PFSK-1 (cell line): ENCODE measurements at regions not wholly inside any gene's neighbourhood (a gene's known extent, or its start where the extent isn't known, plus 50 kb on each side); places are given as distances from the start of the nearest gene placed in this dataset.

Experiments used
- FOXP2 ChIP-seq: optimal IDR thresholded peaks from 2 replicates; pipeline ENCODE3; 2011; ENCODE audit warnings: borderline replicate concordance, control low read depth, inconsistent platforms; ENCODE audit not compliant: insufficient read depth; ENCODE audit errors: extremely low read length, extremely low read depth
- POLR2AphosphoS5 ChIP-seq: IDR thresholded peaks from 2 replicates; pipeline ENCODE4 v1.6.1; 2012; ENCODE audit warnings: low read depth, mild to moderate bottlenecking, control low read depth, low read length, moderate library complexity
- REST ChIP-seq, 2 experiments: IDR thresholded peaks; 2 replicates each; pipeline versions ENCODE4 v1.6.1 to v1.8.0; 2011 to 2012; ENCODE audit warnings: low read depth in 2 of 2, low read length in 2 of 2, control low read depth in 1 of 2, inconsistent platforms in 1 of 2, mild to moderate bottlenecking in 1 of 2, moderate library complexity in 1 of 2; ENCODE audit not compliant: insufficient read depth in 1 of 2
- SIN3A ChIP-seq: IDR thresholded peaks from 2 replicates; pipeline ENCODE4 v1.6.1; 2012; ENCODE audit warnings: mild to moderate bottlenecking, low read length, moderate library complexity, borderline replicate concordance; ENCODE audit not compliant: insufficient read depth
- TAF1 ChIP-seq: IDR thresholded peaks from 2 replicates; pipeline ENCODE4 v1.6.1; 2012; ENCODE audit warnings: low read length, control low read depth, borderline replicate concordance; ENCODE audit not compliant: insufficient read depth

DNA sequence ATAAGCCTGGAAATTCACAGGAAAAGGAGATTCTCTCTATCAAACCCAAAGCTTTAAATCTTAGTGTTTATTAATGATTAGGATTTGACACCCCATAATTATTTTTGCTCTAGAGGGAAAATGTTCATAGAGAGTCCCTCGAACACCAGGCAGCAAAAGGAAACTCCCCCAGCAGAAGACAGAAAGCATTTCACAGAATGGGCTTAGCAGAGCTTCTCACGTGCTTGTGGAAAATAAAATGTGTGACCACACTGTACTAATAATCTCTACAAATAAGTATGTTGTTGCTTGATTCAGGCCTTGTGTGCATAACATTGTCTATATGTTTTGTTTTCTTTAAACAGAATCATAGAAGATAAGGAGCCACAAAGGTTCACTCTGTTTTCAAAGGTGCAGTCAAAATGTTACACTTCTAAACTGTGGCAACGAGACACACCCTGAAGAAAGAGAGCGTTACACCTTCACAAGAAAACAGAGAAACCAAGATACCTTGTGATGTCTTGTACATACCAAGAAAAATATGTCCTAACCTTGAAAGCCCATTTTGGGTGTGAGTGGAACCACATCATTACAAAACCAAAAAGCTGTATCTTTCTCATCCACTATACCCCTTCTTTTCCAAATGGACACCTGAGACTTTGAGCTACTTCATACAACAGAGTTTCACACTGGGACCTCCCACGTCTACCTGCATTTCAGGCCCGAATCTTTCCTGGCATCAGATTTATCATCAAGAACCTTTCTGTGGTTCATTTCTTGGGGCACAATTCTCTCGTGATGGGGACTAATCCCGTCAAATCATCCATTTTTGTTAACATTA, 282.5 kb downstream of the ETS1 start:
- no peak for TF ChIP-seq FOXP2
- no peak for TF ChIP-seq REST (IDR thresholded peaks at IDR 0.05; ENCODE audit: insufficient read depth in 1 of 2, low read depth in 2 of 2, low read length in 2 of 2)
- no peak for TF ChIP-seq TAF1
- no peak for TF ChIP-seq SIN3A

DNA sequence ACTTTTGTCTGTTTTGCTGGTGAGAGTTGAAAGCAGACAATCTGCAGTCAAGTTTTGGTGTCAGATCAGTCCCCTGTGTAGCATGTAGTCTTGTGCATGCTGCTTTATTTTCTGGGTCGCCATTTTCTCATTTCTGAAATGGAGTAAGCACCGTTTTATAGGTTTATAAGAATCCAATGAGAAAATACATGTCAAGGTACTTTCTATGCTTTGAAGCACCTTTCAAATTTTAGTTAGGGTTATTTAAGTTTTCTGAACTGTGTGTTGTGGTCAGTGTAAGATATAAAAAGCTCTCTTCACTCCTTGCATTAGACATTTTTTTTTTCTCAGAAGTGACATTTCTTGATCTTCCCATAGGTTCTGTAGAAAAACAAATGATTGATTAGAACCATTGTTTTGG, 283.2 kb downstream of the ETS1 start:
- TF ChIP-seq SIN3A (no peak), FOXP2 (no peak), REST (IDR thresholded peaks at IDR 0.05; ENCODE audit: insufficient read depth in 1 of 2, low read depth in 2 of 2, low read length in 2 of 2) (no peak), TAF1 (no peak), POLR2AphosphoS5 (no peak)

GRCh38 chr11:128303383-128303782, 284.0 kb downstream of the ETS1 start:
- no peak for TF ChIP-seq TAF1
- no peak for TF ChIP-seq REST (IDR thresholded peaks at IDR 0.05; ENCODE audit: insufficient read depth in 1 of 2, low read depth in 2 of 2, low read length in 2 of 2)
- TF ChIP-seq POLR2AphosphoS5, result no peak
- no peak for TF ChIP-seq SIN3A
- TF ChIP-seq FOXP2, result no peak

GRCh38 chr11:128302425-128303186, 284.8 kb downstream of the ETS1 start:
- TF ChIP-seq POLR2AphosphoS5 (no peak), FOXP2 (no peak), TAF1 (no peak), SIN3A (no peak), REST (IDR thresholded peaks at IDR 0.05; ENCODE audit: insufficient read depth in 1 of 2, low read depth in 2 of 2, low read length in 2 of 2) (no peak)
